ENCODE measurements at regions not wholly inside any gene's neighbourhood (a gene's known extent, or its start where the extent isn't known, plus 50 kb on each side); places are given as distances from the start of the nearest gene placed in this dataset.
"Not testable (repeated sequence)": the region's sequence is repeated elsewhere in the genome, so short reads cannot be mapped to it uniquely, and the experiment has no call there.

- Histone ChIP-seq H3K4me3 (peak overlapping the region; percentile 15 to 50 (median 36)), H3K27ac (peak overlapping the region in 9 of 21 experiments; percentile 11 to 67 (median 50))
Measured at GRCh38 chr13:22925881-22926747, 254.7 kb upstream of the SGCG start.

GRCh38 chr13:22926748-22927400 is 253.9 kb upstream of the SGCG start:
- Histone ChIP-seq H3K27ac (peak overlapping the region in 9 of 21 experiments; percentile 11 to 67 (median 50)), H3K4me3 (peak overlapping the region; percentile 15 to 50 (median 36))

DNA sequence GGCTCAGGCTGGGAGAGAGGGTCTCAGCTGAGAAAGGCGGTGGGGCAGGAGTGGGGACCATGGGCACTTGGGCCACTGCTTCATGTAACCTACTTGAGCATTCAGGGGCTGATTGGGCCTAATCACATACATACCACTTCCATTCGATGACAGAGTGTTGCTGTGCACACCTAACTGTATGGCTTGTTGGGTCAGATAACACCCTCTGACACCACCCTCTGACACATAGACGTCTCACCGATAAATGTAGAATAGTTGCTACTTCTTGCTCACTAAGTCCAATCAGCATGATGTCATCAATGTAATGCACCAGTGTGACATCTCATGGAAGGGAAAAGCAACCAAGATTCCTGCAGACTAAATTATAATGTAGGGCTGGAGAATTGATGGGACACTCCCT is 252.9 kb upstream of the SGCG start:
- H3K27ac ChIP-seq, H3K4me3 ChIP-seq: not testable (repeated sequence)

DNA sequence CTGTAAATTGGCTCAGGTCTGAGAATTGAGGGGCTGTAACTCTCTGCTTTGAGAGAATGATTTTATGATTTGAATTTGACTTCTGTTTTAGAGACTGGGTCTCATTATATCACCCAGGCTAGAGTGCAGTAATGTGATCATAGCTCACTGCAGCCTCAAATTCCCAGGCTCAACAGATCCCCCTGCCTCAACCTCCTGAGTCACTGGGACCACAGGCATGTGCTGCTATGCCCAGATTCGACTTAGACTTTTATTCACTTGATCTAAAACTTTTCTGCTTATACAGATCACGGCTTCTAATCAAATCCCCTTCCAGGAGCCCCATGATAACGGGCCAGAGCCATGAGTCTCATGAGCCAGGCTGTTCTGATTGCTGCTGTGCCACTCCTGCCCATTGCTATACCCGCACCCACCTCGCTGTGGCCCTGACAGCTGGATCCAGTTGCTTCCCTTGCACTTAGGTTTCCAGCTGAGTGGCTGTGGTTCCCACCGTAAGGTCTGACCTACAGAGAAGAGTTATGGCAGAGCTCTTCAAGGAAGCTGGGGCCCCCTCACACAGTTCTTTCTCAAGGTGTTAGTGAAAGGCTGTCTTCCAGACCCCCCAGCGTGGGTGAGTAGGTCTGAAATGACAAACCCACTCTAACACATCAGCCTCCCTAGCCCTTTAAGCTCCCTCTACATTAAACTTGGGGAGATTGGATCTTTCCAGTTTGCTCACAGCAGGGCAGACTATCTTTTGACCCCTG is 251.2 kb upstream of the SGCG start:
- Histone ChIP-seq H3K4me3 (no peak overlapping the region), H3K27ac (no peak overlapping the region)

DNA sequence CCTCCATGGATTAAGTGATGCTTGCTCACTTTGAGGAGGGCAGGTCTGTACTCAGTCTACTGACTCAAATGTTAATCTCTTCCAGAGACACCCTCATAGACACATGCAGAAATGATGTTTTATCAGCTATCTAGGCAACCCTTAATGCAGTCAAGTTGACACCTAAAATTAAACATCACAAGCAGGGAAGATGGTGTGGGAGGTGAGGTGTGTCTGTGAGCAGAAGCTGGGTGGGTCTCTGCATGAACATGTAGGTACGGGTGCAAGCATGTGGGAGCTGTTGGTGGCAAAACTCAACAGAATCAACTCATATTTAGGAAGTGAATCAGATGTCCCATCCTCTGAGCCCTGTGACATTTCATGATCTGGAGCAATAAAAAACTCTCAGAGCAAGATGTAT is 249.2 kb upstream of the SGCG start:
- H3K4me3 ChIP-seq: no peak overlapping the region
- H3K27ac ChIP-seq: no peak overlapping the region

DNA sequence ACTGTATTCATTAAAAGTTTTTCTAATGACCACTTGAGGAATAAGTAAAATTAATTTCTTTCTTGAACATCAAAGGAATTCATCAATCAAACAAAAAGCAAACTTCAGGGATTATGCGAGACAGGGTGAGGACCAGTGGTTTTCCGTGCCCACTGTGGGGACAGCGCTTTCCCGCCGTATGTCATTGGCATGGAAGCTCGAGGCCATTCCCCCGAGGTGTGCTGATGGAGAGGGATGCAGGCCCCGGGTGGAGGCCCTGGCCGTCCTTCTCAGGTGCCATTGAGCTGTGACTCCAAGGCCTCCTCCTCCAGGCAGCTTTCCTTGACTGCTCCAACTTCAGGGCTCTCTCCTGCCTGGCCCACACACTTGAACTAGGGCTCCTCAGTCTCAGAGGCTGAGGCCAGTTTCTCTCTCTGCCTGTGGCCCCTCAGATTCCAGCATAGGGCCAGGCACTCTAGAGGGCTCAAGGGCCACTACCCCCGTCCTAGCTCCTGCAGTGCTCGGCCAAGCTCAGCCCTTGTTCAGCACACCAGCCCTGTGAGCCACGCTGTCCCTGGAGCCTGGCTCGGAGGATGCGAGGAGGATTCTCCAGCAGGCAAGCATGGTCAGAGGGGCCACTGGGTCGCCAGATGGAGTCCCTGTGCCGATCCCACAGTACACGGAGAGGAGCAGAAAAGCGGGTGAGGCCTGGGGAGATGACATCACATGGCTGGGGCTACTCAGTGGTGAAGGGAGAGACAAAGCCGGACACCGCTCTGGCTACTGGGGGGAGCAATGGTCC is 248.0 kb upstream of the SGCG start:
- not testable (repeated sequence) for H3K27ac ChIP-seq, H3K4me3 ChIP-seq

DNA sequence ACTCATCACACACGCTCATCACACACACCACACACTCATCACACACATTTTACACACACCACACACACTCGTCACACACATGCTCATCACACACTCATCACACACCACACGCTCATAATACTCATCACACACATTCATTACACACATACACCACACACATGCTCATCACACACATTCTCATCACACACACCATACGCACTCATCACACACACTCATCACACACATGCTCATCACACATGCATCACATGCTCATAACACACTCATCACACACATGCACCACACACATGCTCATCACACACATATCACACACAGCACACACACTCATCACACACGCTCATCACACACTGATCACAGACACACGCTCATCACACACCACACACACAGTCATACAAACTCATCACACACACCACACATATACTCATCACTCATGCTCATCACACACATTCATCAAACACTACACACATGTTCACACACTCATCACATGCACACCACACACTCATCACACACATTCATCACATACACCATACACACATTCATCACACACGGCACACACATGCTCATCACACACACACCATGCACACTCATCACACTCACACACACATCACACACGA is 247.1 kb upstream of the SGCG start:
- Histone ChIP-seq H3K4me3 (no peak overlapping the region), H3K27ac (no peak overlapping the region)

DNA sequence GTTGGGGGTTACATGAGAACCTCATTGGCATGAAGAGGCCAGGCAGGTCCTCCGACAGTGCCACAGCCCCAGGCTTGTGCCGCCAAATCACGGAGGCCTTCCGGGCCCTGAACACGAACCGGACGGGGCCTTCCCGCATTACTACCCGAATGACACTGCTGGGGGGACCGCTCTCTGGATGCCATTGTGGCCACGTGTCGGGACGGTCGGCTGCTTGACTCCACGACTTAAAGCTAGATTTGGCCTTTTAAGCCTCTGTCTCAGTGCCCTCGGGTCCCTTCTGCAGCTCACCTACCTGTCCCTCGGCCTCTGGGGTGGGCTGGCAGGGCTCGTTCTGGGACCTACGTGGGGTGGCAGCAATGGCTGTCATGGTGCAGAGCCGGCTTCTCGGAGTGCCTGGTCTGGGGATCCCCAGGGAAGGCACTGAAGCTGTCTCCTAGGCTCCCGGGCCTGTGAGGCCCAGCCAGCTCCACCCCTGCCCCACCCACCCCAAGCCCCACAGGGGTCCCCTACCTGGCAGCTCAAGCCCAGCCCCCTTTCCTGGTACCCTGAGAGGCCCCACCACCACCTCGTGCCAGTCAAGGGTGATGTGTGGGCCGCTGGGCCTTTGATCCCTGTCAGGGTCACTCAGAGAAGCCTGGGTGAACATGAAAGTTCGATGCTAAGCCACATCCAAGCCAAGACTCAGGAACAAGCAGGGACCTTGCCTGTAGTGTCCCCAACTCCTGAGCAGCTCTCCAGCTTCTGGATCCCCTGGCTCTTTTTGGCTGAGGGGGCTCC is 245.8 kb upstream of the SGCG start:
- Histone ChIP-seq H3K4me3 (no peak overlapping the region), H3K27ac (no peak overlapping the region)

DNA sequence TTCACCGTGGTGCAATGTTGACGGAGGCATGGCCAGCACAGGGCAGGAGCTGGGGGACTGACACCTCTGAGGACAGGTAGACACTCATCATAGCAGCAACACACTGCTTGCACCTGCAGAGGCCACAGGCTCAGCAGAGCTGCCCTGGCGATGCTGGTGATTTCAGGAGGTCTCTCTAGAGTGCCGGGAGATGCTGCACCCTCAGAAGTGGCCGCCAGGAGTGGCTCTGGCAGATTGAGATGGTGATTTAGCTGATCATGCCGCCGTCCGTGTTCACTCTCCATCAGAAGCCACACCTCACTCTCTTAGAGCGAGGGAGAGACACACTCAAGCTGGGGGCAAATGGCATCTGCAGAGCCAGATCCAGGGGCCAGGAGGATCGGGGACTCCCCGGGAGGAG is 244.6 kb upstream of the SGCG start:
- no peak overlapping the region for H3K4me3 ChIP-seq
- no peak overlapping the region for H3K27ac ChIP-seq

- Histone ChIP-seq H3K27ac (no peak overlapping the region), H3K4me3 (no peak overlapping the region)
Measured at GRCh38 chr13:22937241-22937640, 243.5 kb upstream of the SGCG start.

DNA sequence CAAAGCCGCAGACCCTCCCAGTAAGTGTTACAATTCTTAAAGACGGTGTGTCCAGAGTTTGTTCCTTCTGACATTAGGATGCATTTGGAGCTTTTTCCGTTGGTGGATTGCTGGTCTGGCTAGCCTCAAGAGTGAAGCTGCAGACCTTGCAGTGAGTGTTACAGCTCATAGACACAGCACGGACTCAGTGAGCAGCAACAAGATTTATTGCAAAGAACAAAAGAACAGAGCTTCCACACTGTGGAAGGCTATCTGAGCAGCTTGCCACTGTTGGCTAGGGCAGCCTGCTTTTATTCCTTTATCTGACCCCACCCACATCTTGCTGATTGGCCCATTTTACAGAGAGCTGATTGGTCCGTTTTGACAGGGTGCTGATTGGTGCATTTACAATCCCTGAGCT is 242.8 kb upstream of the SGCG start:
- Histone ChIP-seq H3K4me3 (no peak overlapping the region), H3K27ac (no peak overlapping the region)

DNA sequence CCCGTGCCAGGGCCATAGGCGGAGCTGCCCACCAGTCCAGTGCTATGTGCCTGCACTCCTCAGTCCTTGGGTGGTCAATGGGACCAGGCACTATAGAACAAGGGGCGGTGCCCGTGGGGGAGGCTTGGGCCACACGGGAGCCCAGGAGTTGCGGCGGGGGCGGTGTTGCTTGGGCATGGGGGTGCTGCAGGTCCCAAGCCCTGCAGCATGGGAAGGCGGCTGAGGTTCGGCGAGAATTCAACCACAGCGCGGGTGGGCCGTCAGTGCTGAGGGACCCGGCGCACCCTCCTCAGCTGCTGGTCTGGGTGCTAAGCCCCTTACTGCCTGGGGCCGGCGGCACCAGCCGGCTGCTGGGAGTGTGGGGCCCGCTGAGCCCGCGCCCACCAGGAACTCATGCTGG is 242.2 kb upstream of the SGCG start:
- Histone ChIP-seq H3K27ac (no peak overlapping the region), H3K4me3 (no peak overlapping the region)

DNA sequence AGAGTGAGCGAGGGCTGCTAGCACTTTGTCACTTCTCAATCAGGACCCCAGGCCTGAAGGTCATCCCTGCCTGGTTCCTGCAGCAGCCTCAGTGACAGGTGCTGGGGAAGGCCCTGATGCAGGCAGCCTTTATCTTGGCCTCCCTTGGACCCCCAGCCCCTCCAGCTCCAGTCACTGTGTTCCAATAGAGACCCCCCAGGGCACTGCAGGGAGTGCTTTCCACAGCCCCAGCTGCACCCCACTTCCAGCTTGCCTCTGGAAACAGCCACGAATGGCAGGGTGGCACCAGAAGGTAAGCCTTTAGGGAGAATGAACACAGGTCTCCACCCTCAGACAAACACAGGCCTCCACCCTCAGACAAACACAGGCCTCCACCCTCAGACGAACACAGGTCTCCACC is 241.6 kb upstream of the SGCG start:
- Histone ChIP-seq H3K4me3 (no peak overlapping the region), H3K27ac (no peak overlapping the region)

DNA sequence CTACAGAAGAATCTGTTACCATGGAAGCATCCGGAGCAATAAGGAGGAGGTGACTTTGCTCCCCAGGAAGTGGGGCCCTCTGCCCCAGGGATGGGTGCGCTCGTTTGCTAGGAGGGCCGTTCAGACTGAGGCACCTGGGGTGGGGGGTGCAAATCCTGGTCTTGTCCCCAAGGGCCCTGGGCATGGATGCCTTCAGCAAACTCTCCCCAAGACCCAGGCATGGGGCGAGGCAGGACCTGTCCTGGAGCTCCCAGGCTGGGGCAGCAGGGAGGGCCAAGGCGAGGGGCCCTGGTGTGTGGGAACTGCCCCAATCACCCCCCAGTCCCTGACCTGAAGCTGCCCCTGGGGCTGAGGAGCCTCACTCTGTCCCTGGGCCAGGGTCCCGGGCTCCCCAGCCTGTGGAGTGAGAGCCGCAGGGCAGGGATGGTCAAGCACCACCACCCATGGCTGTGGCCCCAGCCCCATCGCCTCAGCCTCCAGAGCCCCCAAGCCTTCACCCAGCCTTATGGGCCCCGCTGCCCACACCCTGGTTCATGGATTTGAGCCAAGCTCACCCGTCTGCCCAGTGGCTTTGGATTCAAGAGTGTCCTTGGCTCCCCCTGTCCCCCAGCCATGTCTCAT is 240.6 kb upstream of the SGCG start:
- Histone ChIP-seq H3K27ac (no peak overlapping the region), H3K4me3 (no peak overlapping the region)

- Histone ChIP-seq H3K4me3 (no peak overlapping the region), H3K27ac (no peak overlapping the region)
Measured at GRCh38 chr13:22940736-22941135, 240.0 kb upstream of the SGCG start.

DNA sequence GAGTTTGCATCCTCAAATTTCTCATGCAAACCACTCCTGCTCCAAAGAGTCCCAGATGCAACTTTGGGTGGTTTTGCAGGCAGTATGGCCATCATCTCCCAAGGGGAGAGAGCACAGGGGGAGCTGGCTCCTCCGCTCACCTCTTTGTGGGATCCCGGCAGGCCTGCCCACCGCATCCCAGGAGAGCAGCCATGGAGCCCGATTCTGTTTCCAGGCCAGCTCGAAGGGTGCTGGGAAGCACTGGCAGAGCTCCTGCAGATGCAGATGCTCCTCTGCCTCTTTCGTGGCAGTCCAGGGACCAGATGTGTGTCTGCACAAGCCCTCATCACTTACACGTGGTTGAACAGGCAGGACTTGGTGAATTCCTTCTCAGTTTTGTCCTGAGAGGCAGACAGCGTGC is 239.3 kb upstream of the SGCG start:
- H3K27ac ChIP-seq, H3K4me3 ChIP-seq: not testable (repeated sequence)

DNA sequence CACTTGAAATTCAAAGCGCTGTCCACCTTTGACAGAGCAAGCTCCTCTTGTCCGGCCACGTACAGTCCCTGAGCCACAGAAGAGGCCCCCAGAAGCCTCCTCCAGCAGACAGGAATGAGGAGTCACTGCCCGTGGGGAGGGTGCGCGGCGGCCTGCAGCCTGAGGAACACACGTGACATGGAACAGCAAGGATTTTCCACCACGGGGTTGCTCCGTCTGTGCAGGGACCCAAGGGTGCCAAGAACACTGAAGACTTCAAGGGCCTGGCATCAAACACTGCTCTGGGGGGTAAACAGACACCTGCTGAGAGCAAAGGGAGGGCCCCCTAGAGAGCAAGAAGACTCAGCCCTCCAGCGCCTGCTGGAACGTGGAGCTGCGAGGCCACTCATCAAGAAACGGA is 237.9 kb upstream of the SGCG start:
- not testable (repeated sequence) for H3K27ac ChIP-seq, H3K4me3 ChIP-seq

DNA sequence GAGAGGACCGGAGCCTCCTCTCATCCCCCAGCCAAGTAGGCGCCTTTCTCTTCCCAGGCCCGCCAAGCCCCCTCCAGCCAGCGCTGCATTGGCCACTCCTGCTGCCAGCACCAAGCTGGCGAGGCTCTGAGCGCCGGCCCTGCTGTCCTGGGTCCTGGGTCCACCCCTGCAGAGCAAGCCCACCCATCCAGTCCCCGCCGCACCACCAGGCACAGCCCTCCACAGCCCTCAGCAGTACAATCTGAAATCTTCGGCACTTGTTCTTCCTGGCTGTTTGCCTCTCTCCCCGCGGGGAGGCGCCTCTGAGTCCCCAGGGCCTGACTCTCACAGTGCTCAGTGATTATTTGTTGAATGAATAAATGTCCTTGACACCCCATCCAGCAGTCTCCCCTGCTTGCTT is 236.4 kb upstream of the SGCG start:
- Histone ChIP-seq H3K27ac (no peak overlapping the region), H3K4me3 (no peak overlapping the region)
